Posterior vena cava (tissue), 2 donors: ENCODE measurements at regions not wholly inside any gene's neighbourhood (a gene's known extent, or its start where the extent isn't known, plus 50 kb on each side); places are given as distances from the start of the nearest gene placed in this dataset.

Source experiments
- DNase-seq: peaks from one replicate; pipeline ENCODE4 v3.0.0-alpha.2; 2020; ENCODE audit warnings: low spot score
- intact Hi-C, 2 donors: fragments of 100-400 bp; cut with DNase I; formaldehyde crosslinking; loops; one replicate each; pipeline versions ENCODE4 v1.14.1 to v1.14.2; 2022 to 2023
- donor health status: DM: yes; HTN: yes; CAD: no.
- donor health status: DM: yes; HTN: yes; CAD: no.

DNA sequence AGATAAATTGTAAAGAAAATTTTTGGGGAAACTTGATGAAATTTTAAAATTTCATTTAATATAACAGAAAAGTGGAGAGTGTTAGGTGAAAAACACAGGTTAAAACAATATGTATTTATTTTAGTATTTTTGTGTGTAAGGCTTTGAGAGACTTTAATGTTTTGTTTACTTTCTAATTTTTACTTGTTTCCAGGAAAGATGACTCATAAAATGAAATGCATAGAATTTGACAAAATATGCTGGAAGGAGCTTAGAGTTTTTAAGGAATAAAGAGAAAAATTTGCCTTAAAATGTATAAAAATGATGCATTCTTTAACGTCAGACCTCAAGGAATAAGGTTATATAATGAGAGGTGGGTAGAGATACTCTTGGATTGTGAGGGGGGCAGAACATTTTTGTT lies 1205.1 kb upstream of the CNTN5 start:
- no peak for DNase-seq
- intact Hi-C loops: no loop called here

DNA sequence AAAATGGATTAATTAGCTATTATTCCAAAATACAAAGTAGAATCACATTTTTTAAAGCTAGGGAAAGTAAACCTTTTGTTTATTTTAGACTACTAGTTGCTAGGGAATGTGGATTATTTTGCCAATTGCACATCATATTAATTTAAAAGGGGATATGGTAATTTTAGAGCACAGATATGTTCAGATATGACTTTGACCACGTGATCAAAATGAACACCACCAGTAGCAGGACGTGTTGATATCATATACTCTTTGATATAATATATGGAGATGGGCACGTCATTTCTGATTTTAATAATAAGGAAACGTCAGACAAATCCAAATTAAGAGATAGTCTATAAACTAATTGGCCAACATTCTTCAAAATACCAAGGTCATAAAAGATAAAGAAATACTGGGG lies 1188.3 kb upstream of the CNTN5 start:
- DNase-seq: no peak
- intact Hi-C loops: no loop called here

DNA sequence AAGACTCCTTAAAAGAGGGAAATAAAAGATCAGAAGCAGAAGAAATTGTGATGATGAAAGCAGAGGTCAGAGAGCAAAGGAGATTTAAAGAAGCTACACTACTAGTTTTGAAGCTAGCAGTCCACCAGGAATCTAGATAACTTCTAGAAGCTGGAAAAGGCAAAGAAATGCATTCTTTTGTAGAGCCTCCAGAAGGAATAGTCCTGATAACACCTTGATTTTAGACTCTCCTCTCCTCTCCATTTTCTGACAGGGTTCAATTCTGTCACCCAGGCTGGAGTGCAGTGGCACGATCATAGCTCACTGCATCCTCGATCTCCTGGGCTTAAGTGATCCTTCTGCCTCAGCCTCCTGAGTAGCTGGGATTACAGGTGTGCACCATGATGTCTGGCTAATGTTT lies 1187.3 kb upstream of the CNTN5 start:
- no peak for DNase-seq

DNA sequence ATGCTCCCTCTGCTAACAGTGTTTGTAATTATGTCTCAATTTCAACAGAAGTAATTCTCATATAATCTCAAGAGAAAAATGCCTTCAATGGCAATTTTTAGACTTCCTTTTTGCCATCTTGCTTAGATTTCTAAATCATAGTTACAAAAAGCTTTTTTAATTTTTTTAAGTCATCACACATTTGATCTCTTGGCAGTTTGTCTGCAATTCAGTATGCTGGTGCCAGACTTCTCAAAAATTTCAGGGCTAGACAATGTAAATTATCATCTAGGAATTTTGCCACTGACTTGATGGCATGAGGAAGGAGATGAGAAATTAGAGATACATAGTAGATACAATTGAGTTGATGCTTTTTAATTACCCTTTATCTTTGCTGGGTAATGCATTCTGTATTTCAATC lies 1176.7 kb upstream of the CNTN5 start:
- no peak for DNase-seq
- intact Hi-C loops: no loop called here

More for the DNA sequence above, 1187.3 kb upstream of the CNTN5 start:
- intact Hi-C loops: no loop called here

DNA sequence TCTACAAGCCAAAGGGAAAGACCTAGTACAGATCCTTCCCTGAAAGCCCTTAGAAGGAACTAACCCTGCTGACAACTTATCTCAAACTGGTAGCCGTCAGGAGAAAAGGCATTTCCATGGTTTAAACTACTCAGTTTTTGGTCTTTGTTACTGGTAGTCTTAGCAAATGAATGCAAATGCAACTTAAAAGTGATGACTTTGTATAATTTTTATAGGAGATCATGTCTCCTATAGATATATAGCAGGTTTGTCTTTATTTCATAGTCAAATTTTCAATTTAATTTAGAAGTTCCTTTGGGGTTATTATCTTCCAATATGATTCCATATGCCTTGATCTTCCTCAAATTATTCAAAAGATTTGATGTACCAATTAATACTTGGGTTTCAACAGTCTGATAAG lies 1173.0 kb upstream of the CNTN5 start:
- DNase-seq: no peak
- intact Hi-C loops: no loop called here

DNA sequence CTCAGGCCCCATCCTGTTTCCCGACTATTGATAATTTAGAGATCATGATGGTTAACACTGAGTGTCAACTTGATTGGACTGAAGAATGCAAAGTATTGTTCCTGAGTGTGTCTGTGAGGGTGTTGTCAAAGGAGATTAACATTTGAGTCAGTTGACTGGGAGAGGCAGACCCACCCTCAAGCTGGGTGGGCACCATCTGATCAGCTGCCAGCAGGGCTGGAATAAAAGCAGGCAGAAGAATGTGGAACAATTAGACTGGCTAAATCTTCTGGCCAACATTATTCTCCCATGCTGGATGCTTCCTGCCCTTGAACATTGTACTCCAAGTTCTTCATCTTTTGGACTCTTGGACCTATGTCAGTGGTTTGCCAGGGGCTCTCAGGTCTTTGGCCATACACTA lies 1170.0 kb upstream of the CNTN5 start:
- intact Hi-C loops: no loop called here
- no peak for DNase-seq

DNA sequence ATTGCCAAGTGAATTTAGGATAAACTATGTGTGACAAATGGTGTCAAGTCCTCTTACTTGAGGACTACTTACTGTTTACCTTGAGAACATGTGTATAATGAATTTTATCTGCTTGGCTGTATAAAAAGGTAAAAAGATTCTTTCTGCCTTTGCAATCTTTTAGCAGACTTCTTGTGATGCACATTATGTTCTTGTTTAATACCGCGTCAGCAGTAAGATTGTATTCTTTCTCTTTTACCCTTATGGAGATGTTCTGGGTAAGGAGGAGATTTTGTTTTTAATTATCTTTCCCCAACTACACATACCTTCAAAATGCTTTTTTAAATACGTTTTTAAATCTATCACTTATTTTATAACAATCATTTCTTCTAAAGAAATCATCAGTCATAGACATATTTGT lies 1166.4 kb upstream of the CNTN5 start:
- no peak for DNase-seq
- intact Hi-C loops: no loop called here

DNA sequence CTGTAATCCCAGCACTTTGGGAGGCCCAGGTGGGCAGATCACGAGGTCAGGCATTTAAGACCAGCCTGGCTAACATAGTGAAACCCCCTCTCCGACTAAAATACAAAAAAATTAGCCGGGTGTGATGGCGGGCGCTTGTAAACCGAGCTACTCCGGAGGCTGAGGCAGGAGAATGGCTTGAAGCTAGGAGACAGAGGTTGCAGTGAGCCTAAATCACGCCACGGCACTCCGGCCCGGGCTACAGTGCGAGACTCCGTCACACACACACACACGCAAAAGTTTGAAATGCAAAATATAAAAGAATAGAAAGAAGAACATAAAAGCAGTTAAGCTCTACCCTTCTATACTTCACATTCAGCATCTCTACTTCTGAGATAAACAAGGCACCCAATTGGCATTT lies 1165.9 kb upstream of the CNTN5 start:
- intact Hi-C loops: no loop called here
- DNase-seq: no peak

DNA sequence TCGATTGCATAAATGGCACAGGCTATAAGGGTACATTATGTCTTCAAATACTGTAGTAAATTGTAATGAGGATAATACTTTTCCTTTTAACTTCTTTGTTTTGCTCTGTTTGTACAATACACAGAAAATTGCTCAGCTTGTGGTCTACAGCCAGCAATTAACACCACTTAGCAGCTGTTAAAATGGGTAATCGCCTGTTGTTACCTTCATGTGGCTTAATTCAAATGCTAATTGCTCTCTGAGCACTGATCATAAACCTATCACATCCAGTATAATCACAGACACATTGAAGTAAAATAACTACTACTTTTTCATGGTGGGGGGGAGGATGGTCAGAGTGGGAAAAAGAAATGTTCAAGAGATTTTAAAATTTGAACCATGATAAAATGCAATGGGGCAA lies 1164.1 kb upstream of the CNTN5 start:
- intact Hi-C loops: no loop called here
- no peak for DNase-seq

DNA sequence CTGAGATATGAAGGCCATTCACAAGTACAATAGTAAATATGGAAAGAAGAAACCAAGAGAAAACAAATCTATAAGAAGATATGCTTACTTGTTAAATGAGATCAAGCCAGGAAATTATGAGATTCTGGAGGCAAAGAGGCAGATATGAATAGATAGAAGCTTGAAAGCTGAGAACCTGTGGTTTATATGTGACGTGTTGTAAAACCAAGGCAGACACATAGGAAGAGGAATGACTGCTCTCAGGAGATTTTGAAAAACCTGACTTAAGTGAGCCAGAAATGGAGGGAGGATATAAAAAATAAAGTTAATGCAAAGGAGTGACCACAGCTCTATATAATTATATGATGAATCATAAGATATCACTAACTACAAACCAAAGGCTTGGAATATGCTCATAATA lies 1160.5 kb upstream of the CNTN5 start:
- DNase-seq: no peak

DNA sequence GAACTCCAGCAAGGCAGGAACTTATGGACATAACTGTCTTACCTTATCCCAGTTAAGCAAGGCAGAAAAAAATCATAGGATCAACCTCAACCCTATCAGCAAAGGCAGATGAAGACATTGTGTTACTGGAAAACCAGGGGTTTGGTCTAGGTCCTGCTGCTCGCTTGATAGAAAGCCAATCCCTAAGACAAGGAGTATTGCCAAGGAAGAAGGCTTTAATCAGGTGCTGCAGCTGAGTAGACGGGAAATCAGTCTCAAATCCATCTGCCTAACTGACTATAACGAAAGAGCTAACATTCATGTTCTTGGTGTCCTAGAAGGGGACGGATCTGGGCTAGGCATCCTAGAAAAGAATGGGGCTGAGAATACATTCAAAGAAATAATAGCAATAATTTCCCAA lies 1158.7 kb upstream of the CNTN5 start:
- intact Hi-C loops: loop anchor here in 1 of 2 donors (5.0 kb wide), 1 partner anchor 595 kb away; no protein-coding TSS in a partner anchor
- DNase-seq: no peak

More for the DNA sequence above, 1160.5 kb upstream of the CNTN5 start:
- intact Hi-C loops: loop anchor here in 1 of 2 donors (5.0 kb wide), 1 partner anchor 593 kb away; no protein-coding TSS in a partner anchor

DNA sequence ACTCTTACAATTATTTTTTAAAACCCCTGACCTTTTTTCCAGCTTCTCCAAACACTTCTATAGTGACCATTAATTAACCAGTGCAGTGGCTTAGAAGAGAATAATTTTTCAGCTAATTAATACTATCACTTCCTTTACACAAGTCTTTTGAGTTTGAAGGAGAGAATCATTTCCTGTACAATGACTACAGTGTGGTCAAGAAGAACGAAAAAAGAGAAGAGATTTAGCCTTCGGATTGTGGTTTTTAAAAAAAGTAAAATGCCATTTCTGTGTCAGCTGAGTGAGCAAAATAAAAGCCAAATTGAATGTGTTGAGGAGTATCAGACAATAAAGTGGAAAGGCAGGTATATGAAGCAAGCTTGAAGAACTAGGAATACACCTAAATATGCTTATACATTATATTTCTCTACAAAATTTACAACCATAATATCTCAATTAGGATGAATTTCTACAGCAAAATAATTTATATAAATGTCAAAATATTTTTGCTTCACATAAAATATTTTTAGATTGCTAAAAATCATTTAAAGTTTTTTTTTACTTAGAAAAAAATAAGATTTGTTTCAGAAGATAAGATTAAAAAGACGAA lies 1155.2 kb upstream of the CNTN5 start:
- DNase-seq: no peak
- intact Hi-C loops: no loop called here

DNA sequence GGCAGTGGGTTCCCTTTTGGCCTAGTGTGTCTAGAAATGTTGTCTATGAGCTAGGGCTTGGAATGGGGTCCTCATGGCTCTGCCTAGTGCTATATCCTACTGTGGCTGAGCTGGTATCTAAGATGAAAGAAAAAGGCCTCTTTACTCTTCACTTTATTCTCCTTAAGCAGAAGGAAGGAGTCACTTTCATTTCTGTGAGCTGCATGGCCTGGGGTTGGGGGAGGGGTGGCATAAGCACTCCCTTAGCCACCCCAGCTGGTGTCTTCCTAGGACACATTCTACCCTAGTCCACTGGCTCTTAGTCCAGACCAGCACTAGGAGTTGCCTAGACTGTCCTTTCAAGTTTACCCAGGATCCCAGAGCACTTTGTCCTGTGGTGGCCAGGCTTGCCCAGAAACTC lies 1148.9 kb upstream of the CNTN5 start:
- intact Hi-C loops: no loop called here
- no peak for DNase-seq

DNA sequence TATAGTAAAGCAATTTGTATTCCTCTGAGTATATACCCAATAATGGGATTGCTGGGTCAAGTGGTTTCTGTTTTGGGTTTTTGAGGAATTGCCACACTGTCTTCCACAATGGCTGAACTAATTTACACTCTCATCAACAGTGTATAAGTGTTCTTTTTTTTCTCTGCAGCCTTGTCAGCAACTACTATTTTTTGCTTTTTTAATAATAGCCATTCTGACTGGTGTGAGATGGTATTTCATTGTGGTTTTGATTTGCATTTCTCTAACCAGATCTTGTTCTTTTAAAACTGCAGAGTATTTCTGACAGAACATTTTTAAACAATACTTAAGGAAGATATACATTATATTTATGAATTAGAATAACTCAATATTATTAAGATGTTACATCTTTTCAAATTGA lies 1140.5 kb upstream of the CNTN5 start:
- intact Hi-C loops: no loop called here
- no peak for DNase-seq

DNA sequence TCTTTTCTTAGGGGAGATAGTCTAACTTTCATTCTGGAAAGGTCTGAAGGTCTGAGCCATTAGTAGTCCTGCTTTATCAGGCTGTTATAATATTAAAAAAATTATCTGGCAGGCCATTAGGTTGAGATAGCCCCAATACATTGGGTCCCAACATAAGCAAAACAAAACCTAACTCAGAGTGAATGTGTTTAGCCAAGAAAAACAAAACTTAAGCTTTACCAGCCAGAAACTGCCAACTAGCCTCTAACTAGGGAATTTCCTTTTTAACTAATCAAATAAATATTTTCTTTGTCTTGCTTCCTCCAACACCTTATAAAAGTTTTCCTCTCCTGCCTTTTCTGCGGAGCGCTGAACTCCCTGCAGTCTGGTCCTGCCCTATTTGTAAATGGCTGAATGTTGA lies 1137.7 kb upstream of the CNTN5 start:
- no peak for DNase-seq
- intact Hi-C loops: no loop called here

DNA sequence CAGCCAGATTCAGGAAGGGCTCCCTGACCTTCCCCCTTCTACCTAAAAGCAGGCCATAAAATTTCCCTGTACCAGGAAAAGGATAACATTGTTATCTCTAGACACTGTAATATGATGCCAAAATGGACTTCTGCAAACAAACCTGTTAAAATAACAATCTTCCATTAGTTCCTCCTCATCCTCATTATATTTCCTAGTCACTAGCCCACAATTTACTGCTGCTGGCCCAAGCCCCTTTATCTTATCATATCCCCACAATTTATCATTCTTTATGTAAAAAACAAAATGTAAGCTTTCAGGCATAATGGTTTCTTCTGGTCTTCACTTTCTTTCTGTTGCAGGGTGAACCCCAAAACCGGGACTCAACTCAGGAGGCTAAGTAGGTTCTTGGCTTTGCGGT lies 1132.1 kb upstream of the CNTN5 start:
- intact Hi-C loops: no loop called here
- no peak for DNase-seq

DNA sequence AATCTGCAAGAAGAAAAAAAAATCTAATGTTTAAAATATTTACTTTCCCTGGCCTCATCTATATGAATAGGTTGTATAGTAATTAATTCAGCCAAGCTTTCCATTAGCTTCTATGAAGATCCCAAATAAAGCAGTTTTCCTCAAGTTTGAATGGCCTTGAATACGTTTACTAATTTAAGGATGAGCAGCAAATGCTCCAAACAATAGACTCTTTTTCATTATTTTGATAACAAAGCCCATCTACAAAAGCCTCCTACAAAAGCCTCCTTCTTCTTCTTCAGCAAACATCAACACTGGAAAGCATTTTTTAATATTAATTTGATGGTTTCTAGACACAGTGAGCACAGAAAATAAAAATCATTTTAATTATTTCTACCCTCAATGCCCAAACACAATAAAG lies 1130.3 kb upstream of the CNTN5 start:
- intact Hi-C loops: loop anchor here in 1 of 2 donors (10.0 kb wide), 1 partner anchor 1104 kb away; no protein-coding TSS in a partner anchor
- no peak for DNase-seq

DNA sequence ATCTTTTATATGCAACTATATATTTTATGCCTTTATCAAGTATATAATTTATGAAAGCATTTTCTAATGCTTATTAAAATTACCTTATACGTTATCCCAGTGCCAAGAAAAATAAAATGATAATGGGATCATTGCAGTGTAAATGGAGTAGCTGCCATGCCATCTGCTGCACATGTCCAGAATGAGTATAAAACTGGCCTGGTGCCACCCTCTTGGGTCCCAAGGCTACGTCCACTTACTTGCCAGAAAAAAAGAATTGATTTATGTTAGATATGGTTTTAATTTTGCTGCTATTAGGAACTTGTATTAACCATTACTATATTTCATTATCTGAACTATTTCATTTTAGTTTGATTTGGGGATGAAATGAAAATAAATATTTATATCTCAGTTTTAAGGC lies 1127.1 kb upstream of the CNTN5 start:
- DNase-seq: no peak
- intact Hi-C loops: loop anchor here in 1 of 2 donors (10.0 kb wide), 1 partner anchor 1101 kb away; no protein-coding TSS in a partner anchor

DNA sequence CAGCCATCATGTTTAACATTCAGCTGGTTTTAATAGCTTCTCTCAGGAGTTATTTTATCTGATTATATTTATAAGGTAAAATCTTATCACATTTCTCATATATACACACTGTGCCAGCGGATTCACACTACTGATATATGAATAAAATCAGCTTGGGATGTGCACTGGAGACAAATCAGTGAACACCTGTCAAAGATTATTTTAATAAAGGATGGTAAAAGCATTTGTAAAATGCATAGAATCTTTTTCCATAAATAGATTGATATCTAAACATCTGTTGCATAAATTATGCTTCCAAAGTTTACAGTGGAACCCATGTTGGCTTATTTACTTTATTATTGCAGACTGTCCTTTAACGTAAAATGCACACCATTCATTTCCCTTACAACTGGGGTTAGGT lies 1125.8 kb upstream of the CNTN5 start:
- intact Hi-C loops: loop anchor here in 1 of 2 donors (10.0 kb wide), 1 partner anchor 1100 kb away; no protein-coding TSS in a partner anchor
- no peak for DNase-seq

DNA sequence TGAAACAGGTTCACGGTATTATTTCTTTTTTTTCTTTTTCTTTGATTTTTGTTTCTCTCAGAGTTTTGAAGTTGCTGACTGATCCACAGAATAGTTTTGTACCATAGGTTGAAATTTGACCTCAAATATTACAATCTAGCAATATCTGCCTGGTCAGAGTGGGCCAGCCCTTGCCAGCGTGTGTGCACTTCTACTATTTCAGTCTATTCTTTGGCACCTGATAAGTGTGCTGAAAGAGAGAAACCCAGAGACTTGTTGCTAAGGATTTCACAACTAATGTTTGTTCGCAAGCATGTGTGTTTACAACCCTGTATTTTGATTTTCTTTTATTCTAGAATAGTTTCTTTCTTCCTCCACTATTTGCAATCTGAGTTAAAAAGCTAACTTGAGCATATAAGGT lies 1125.2 kb upstream of the CNTN5 start:
- intact Hi-C loops: loop anchor here in 1 of 2 donors (10.0 kb wide), 1 partner anchor 1099 kb away; no protein-coding TSS in a partner anchor
- no peak for DNase-seq

DNA sequence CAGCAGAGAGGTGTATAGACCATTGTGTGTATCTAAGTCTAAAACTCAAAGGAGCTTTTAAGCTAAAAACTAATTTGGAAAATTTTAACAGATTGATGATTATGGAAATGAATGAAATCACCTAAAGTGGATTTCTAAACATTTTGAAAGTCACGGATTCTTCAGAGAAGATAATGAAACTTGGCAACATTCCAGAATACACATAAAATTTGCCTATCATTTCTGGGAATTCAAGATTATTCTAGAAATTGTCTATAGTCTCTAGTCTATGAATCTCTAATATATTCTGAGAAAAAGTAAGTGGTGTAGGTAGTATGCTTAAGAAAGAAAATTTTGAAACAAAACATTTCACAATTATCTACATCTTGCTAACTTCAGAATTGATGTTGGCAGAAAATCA lies 1117.9 kb upstream of the CNTN5 start:
- intact Hi-C loops: no loop called here
- DNase-seq: no peak

DNA sequence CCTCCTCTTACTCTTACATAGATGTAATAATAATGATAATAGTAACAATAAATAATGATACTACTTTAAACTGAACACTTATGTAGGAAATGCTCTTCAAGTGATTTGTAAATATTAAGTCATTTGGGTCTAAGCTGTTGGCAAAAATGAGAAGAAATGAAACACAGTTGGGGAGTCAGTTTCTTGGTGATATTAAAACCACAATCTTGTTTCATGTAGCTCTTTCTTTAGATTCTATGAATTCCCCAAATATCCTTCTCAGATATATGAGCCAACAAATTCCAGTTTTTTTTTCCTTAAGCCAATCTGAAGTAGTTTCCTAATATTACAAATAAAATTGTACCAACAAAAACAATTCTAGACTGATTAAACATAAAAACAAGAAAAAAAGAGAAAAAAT lies 1115.6 kb upstream of the CNTN5 start:
- intact Hi-C loops: no loop called here
- no peak for DNase-seq
